Central memory CD8-positive, alpha-beta T cell (primary cell): ENCODE measurements at regions not wholly inside any gene's neighbourhood (a gene's known extent, or its start where the extent isn't known, plus 50 kb on each side); places are given as distances from the start of the nearest gene placed in this dataset.

Experiments
- ATAC-seq: fragments of 150-1000 bp; cut with Tn5 transposase; replicated peaks from 2 replicates; pipeline ENCODE4 v1.10.0; 2022; ENCODE audit warnings: mild to moderate bottlenecking, moderate FRiP score, moderate number of reproducible peaks; ENCODE audit not compliant: poor library complexity, severe bottlenecking; ENCODE audit errors: extremely low read depth
- DNase-seq, 2 donors: peaks; one replicate each; pipeline ENCODE4 v3.0.0; 2021; ENCODE audit warnings: low spot score in 2 of 2
- H3K27ac Mint-ChIP-seq: one replicate; pipeline ENCODE4 v1.8.0; 2022; ENCODE audit warnings: low read depth, mild to moderate bottlenecking, moderate library complexity, mixed read lengths
- H3K27me3 Mint-ChIP-seq: one replicate; pipeline ENCODE4 v1.8.0; 2022; ENCODE audit warnings: mixed read lengths
- H3K36me3 Mint-ChIP-seq: one replicate; pipeline ENCODE4 v1.8.0; 2022; ENCODE audit warnings: mild to moderate bottlenecking, moderate library complexity, mixed read lengths; ENCODE audit not compliant: insufficient read depth
- H3K4me1 Mint-ChIP-seq: one replicate; pipeline ENCODE4 v1.8.0; 2022; ENCODE audit warnings: mixed read lengths
- H3K4me3 Mint-ChIP-seq: one replicate; pipeline ENCODE4 v1.8.0; 2022; ENCODE audit warnings: mild to moderate bottlenecking, moderate library complexity, mixed read lengths
- H3K9me3 Mint-ChIP-seq: one replicate; pipeline ENCODE4 v1.8.0; 2022; ENCODE audit warnings: mixed read lengths

DNA sequence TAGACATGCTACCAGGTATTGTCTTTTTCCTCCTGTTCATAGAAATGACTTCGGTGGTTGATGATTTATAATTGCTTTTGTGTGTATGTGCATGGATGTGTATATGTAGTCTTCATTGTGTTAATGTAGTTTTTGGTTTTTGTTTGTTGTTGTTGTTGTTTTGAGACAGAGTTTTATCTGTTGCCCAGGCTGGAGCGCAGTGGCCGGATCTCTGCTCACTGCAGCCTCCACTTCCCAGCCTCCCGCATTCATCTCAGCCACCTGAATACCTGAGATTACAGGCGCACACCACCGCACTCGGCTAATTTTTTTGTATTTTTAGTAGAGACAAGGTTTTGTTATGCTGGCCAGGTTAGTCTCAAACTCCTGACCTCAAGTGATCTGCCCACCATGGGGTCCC lies 75.2 kb downstream of the HFE start:
- no peak for ATAC-seq
- Mint-ChIP-seq H3K27ac (no peak overlapping the region), H3K27me3 (no peaks in the 10 kb centered on the region), H3K36me3 (peaks cover 16% of the 10 kb centered on the region), H3K4me1 (peaks cover 28% of the 10 kb centered on the region), H3K4me3 (no peak overlapping the region), H3K9me3 (no peaks in the 10 kb centered on the region)
- no peak for DNase-seq

DNA sequence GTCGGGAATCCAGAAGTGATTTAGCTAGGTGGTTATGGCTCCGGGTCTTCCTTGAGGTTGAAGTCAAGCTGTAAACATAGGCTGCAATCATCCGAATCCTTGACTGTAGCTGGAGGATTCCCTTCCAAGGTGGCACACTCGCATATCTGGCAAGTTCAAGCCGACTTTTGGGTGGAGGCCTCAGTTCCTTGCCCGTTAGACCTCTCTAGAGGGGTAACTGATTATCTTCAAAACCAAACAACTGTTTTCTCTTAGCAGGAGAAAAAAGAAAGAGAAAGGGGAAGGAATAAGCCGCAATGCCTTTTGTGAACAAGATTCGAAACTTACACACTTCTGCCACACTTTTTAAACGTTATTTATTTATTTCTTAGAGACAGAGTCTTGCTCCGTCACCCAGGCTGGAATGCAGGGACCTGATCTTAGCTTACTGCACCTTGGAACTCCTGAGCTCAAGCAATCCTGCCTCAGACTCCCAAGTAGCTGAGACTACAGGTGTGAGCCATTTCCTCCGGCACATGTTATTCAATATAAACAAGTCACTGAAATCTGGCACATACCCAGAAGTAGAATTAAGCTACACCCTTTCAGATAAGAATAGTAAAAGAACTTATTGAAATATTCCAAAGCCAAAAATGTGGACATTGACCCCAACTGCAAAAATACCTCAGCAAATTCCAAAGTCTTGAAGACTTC lies 76.3 kb downstream of the HFE start:
- no peaks in the 10 kb centered on the region for H3K9me3 Mint-ChIP-seq
- ATAC-seq (no peak), DNase-seq (no peak)
- H3K4me3 Mint-ChIP-seq = no peak overlapping the region
- no peaks in the 10 kb centered on the region for H3K27me3 Mint-ChIP-seq
- peaks cover 18% of the 10 kb centered on the region for H3K4me1 Mint-ChIP-seq
- no peak overlapping the region for H3K27ac Mint-ChIP-seq
- H3K36me3 Mint-ChIP-seq = peaks cover 4% of the 10 kb centered on the region

DNA sequence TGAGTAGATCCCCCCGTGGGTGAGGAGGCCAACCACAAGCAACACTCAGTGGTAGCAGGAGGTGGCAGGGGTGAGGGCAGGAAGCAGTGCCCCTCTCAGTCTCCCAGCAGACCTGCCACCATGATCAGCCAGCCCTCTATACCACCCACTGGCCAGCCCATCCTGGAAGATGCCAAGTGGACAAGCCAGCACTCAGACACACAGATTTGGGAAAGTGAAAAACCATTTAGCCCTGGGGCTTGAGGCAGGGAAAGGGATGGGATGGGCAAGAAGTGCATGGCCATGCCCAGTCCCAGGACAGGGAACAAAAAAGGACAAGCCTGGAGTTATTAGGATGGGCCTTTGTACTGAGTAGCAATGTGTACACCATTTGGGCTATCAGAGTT lies 76.9 kb downstream of the HFE start:
- no peak overlapping the region for H3K4me3 Mint-ChIP-seq
- DNase-seq = no peak

DNA sequence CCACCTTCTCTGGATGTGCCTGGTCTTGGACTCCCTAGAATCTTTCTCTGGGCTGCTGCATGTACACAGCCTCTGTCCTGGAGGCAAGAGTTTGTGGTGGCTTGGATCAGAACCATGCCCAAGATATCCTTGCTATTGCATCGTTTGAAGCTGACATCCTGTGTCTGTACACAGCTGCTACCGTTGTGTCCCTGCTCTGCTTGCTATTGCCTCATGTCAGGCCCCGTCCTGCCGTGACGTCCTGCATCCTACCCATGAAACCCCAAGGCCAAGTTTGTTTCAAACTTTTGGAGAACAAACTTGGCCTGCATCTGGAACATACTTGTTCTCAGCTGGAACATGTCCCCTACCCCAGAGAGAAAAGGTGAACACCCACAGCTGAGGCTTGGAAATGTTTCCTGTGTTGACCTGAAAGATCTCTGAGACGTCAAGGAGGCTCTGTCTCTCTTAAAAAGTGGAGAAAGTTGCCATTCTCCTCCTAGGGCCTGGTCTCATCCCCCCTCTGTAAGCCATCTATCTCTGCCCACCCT lies 78.1 kb downstream of the HFE start:
- no peak overlapping the region for H3K4me3 Mint-ChIP-seq
- DNase-seq (no peak), ATAC-seq (no peak)
- H3K27ac Mint-ChIP-seq = no peak overlapping the region
- H3K36me3 Mint-ChIP-seq = peaks cover 1% of the 10 kb centered on the region
- no peaks in the 10 kb centered on the region for H3K27me3 Mint-ChIP-seq
- H3K4me1 Mint-ChIP-seq = peaks cover 18% of the 10 kb centered on the region
- no peaks in the 10 kb centered on the region for H3K9me3 Mint-ChIP-seq

More for the DNA sequence above, 76.9 kb downstream of the HFE start:
- H3K4me1 Mint-ChIP-seq = peaks cover 17% of the 10 kb centered on the region
- no peak overlapping the region for H3K27ac Mint-ChIP-seq
- H3K9me3 Mint-ChIP-seq = no peaks in the 10 kb centered on the region
- H3K36me3 Mint-ChIP-seq = no peaks in the 10 kb centered on the region
- no peak for ATAC-seq
- no peaks in the 10 kb centered on the region for H3K27me3 Mint-ChIP-seq

DNA sequence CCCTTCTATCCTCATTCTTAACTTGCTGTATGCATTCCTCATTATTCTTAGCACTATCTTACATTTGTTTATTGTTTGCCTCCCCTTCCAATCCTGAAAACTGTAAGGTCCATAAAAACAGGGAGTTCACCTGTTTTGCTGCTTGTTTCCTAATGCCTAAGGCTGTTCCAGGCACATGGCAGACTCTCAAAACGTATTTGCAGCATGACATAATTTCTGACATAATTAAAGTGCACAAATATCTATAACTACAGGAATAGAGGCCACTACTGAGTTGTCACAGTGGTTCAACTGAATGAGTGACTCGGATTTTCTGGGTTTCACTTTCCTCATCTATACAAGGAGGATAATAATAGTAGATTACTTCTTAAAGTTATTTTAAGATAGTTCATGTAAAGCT lies 83.0 kb downstream of the HFE start:
- peak overlapping the region; percentile 73 for H3K4me3 Mint-ChIP-seq
- peaks cover 40% of the 10 kb centered on the region for H3K4me1 Mint-ChIP-seq
- no peaks in the 10 kb centered on the region for H3K9me3 Mint-ChIP-seq
- H3K27me3 Mint-ChIP-seq = no peaks in the 10 kb centered on the region
- DNase-seq (no peak), ATAC-seq (no peak)
- H3K27ac Mint-ChIP-seq = peak overlapping the region; percentile 92
- H3K36me3 Mint-ChIP-seq = peaks cover 22% of the 10 kb centered on the region

DNA sequence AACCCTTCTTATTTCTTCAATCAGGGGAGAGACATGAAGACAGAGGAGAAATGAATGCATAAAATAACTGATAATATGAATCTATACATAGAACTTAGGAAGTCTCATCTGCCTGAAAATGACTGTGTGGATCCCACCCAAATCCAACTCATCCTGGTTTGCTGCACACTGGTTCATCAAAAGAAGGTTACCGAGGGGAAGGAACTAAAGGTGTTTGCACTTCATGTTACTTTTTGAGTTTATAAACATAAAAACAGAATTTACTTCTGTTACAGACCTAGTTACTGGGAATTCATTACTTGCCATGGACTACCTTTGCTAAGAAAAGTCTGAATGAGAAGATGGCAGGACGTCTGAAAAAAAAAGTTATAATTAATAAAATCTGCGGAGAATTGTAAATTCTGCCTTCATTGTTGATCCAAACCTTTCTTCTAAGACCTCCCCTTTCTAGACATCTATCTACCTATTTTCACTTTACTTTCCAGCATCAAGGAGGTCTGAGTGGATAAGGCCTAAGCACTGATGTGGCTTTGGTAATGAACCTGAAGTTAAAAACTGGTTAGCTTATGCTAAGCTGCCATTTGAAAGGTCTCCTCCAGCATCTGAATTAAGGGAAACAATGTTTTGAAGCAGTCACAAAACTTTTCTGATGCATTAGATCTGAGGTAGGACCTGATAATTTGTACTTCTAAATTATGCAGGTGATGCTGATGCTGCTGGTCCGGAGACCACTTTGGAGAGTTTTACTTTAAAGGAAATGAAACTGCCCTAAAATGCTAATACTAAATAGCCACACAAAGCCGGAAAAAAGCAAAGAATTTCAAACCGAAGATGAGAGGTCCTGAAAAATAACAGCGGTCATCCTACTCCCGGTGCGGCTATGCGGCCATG lies 84.0 kb downstream of the HFE start:
- DNase-seq = no peak
- Mint-ChIP-seq H3K9me3 (no peaks in the 10 kb centered on the region), H3K36me3 (peaks cover 25% of the 10 kb centered on the region), H3K4me3 (peak overlapping the region; percentile 73), H3K27me3 (no peaks in the 10 kb centered on the region), H3K4me1 (peaks cover 48% of the 10 kb centered on the region), H3K27ac (peak overlapping the region; percentile 92)
- ATAC-seq = no peak

DNA sequence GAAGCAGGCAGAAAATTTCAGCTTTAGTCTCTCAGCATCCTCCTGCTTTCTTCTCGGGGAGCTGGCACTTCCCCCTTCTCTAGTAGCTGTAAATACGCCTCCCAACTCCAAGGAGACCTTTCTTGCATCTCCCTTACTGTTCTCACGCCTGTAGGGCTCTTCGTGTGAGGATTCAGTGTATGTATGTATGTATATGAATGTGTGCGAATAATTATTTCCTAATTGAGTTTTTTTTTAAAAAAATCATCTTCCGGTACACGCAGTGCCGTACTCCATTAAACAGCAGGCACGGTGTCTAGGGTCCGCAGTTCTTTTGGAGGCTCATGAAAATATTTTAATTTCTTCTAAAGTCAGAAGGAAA lies 85.4 kb downstream of the HFE start:
- Mint-ChIP-seq H3K36me3 (peaks cover 25% of the 10 kb centered on the region), H3K4me3 (peak overlapping the region; percentile 73), H3K4me1 (peaks cover 44% of the 10 kb centered on the region), H3K27me3 (no peaks in the 10 kb centered on the region), H3K27ac (peak overlapping the region; percentile 92), H3K9me3 (no peaks in the 10 kb centered on the region)
- ATAC-seq (peak; percentile 55), DNase-seq (peak in 1 of 2 donors; percentile 43)

DNA sequence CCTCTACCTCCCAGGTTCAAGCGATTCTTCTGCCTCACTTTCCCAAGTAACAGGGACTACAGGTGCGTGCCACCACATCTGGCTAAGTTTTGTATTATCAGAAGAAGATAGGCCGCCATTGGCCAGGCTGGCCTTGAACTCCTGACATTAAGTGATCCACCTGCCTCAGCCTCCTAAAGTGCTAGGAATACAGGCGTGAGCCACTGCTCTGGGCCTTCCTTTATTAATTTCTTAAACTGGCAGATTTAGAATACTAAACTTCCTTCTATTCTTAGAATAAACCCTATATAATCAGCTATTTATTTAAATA lies 86.6 kb downstream of the HFE start:
- ATAC-seq (no peak), DNase-seq (no peak)
- H3K4me1 Mint-ChIP-seq = peaks cover 44% of the 10 kb centered on the region
- H3K27ac Mint-ChIP-seq = peak overlapping the region; percentile 92
- H3K27me3 Mint-ChIP-seq = no peaks in the 10 kb centered on the region
- no peaks in the 10 kb centered on the region for H3K9me3 Mint-ChIP-seq
- H3K36me3 Mint-ChIP-seq = peaks cover 25% of the 10 kb centered on the region
- peak overlapping the region; percentile 73 for H3K4me3 Mint-ChIP-seq

DNA sequence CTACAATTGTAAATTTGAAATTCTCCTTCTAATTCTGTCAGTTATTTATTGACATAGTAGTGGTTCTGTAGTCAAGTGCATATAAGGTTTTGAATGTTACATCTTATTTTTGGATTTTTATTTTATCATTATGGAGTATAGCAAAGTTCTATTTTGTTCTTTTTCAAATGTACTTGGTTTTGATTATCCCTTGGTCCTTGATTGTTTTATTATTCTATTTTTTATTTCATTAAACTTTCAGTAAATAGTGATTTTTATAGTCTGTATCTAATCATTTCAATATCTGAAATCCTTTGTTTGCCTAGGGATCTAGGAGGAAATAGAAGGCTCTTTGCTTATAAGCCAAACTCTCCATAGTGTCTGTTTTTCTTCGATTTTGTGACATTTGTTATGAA lies 87.8 kb downstream of the HFE start:
- no peak overlapping the region for H3K4me3 Mint-ChIP-seq
- H3K27me3 Mint-ChIP-seq = no peaks in the 10 kb centered on the region
- DNase-seq (no peak), ATAC-seq (no peak)
- H3K27ac Mint-ChIP-seq = no peak overlapping the region
- no peaks in the 10 kb centered on the region for H3K9me3 Mint-ChIP-seq
- peaks cover 25% of the 10 kb centered on the region for H3K36me3 Mint-ChIP-seq
- H3K4me1 Mint-ChIP-seq = peaks cover 35% of the 10 kb centered on the region

DNA sequence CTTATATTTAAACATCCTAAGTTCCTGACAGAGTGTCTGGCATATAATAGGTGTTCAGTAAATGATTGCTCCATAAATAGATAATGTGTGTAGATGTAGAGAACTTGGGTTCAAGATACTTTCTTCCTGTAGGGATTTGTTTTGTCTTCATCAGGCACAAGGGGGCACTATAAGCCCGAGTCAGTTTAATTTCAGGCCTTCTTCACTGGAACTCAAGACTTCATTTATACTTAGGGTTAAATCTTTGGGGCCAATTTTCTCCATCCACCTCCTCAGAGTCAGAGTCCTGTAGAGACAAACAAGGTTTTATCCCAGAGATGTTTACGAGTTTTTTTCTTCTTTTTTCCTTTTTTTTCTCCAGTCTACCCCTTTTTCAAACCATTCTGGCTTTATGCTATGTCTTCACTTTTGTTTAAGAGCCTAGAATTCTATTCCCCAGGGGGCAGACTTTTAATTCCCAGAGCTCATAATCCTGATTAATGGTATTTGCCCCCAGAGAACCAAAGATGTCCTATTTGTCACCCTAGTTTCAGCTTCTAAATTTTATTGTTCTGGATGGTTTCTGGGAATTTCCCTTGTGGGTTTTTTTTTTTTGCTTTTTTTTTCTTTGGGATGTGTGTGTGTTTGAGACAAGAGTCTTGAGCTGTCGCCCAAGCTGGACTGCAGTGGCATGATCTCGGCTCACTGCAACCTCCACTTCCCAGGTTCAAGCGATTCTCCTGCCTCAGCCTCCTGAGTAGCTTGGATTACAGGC lies 88.4 kb downstream of the HFE start:
- DNase-seq = peak in 1 of 2 donors; percentile 52
- Mint-ChIP-seq H3K4me1 (peaks cover 29% of the 10 kb centered on the region), H3K27ac (peak overlapping the region; percentile 61), H3K4me3 (no peak overlapping the region), H3K9me3 (no peaks in the 10 kb centered on the region), H3K36me3 (peaks cover 25% of the 10 kb centered on the region), H3K27me3 (no peaks in the 10 kb centered on the region)
- no peak for ATAC-seq

DNA sequence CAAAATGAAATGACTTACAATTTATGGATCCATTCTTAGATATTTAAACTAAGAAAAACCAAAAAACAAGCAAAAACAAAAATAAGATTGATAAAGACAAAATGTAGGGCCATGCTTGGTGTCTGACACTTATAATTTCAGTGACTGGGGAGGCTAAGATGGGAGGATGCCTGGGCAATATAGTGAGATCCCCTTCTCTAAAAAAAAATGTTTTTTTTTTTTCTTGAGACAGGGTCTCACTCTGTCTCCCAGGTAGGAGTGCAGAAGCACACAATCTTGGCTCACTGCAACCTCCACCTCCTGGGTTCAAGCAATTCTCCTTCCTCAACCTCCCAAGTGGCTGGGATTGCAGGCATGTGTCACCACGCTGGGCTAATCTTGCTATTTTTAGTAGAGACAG lies 92.4 kb downstream of the HFE start:
- no peaks in the 10 kb centered on the region for H3K27me3 Mint-ChIP-seq
- ATAC-seq (no peak), DNase-seq (no peak)
- H3K27ac Mint-ChIP-seq = no peak overlapping the region
- H3K9me3 Mint-ChIP-seq = no peaks in the 10 kb centered on the region
- peaks cover 30% of the 10 kb centered on the region for H3K4me1 Mint-ChIP-seq
- no peak overlapping the region for H3K4me3 Mint-ChIP-seq
- H3K36me3 Mint-ChIP-seq = peaks cover 10% of the 10 kb centered on the region

DNA sequence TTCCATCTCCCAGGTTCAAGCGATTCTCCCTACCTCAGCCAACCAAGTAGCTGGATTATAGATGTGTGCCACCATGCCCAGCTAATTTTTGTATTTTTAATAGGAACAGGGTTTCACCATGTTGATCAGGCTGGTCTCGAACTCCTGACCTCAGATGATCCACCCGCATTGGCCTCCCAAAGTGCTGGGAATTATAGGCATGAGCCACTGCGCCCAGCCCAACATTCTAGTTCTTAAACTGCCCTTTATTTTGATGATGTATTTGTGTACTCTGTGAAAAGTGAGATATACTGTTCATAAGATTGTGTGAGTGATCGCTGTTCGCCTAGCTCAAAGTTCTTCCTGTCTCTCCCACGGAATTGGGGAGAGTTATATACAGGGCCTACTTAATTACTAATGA lies 93.1 kb downstream of the HFE start:
- no peak overlapping the region for H3K4me3 Mint-ChIP-seq
- H3K27ac Mint-ChIP-seq = no peak overlapping the region
- H3K9me3 Mint-ChIP-seq = no peaks in the 10 kb centered on the region
- ATAC-seq = no peak
- H3K36me3 Mint-ChIP-seq = peaks cover 9% of the 10 kb centered on the region
- H3K27me3 Mint-ChIP-seq = no peaks in the 10 kb centered on the region
- peaks cover 28% of the 10 kb centered on the region for H3K4me1 Mint-ChIP-seq
- DNase-seq = no peak
